Central memory CD8-positive, alpha-beta T cell (primary cell): ENCODE measurements at regions not wholly inside any gene's neighbourhood (a gene's known extent, or its start where the extent isn't known, plus 50 kb on each side); places are given as distances from the start of the nearest gene placed in this dataset.

ENCODE experiments used
- ATAC-seq: fragments of 150-1000 bp; cut with Tn5 transposase; replicated peaks from 2 replicates; pipeline ENCODE4 v1.10.0; 2022; ENCODE audit warnings: mild to moderate bottlenecking, moderate FRiP score, moderate number of reproducible peaks; ENCODE audit not compliant: poor library complexity, severe bottlenecking; ENCODE audit errors: extremely low read depth
- DNase-seq, 2 donors: peaks; one replicate each; pipeline ENCODE4 v3.0.0; 2021; ENCODE audit warnings: low spot score in 2 of 2
- H3K27ac Mint-ChIP-seq: one replicate; pipeline ENCODE4 v1.8.0; 2022; ENCODE audit warnings: low read depth, mild to moderate bottlenecking, moderate library complexity, mixed read lengths
- H3K27me3 Mint-ChIP-seq: one replicate; pipeline ENCODE4 v1.8.0; 2022; ENCODE audit warnings: mixed read lengths
- H3K36me3 Mint-ChIP-seq: one replicate; pipeline ENCODE4 v1.8.0; 2022; ENCODE audit warnings: mild to moderate bottlenecking, moderate library complexity, mixed read lengths; ENCODE audit not compliant: insufficient read depth
- H3K4me1 Mint-ChIP-seq: one replicate; pipeline ENCODE4 v1.8.0; 2022; ENCODE audit warnings: mixed read lengths
- H3K4me3 Mint-ChIP-seq: one replicate; pipeline ENCODE4 v1.8.0; 2022; ENCODE audit warnings: mild to moderate bottlenecking, moderate library complexity, mixed read lengths
- H3K9me3 Mint-ChIP-seq: one replicate; pipeline ENCODE4 v1.8.0; 2022; ENCODE audit warnings: mixed read lengths

- H3K36me3 Mint-ChIP-seq, result peaks cover 2% of the 10 kb centered on the region
- no peak for ATAC-seq
- H3K9me3 Mint-ChIP-seq, result peaks cover 5% of the 10 kb centered on the region
- no peaks in the 10 kb centered on the region for H3K4me1 Mint-ChIP-seq
- H3K27ac Mint-ChIP-seq, result no peak overlapping the region
- H3K4me3 Mint-ChIP-seq, result no peak overlapping the region
- H3K27me3 Mint-ChIP-seq, result no peaks in the 10 kb centered on the region
- DNase-seq, result no peak
Observed at GRCh38 chr9:82492274-82492673, 503.7 kb downstream of the SPATA31D1 start.

- Mint-ChIP-seq H3K36me3 (peaks cover 2% of the 10 kb centered on the region), H3K4me3 (no peak overlapping the region), H3K9me3 (peaks cover 5% of the 10 kb centered on the region), H3K27me3 (no peaks in the 10 kb centered on the region), H3K4me1 (no peaks in the 10 kb centered on the region), H3K27ac (no peak overlapping the region)
- DNase-seq, result no peak
- ATAC-seq, result no peak
Observed at GRCh38 chr9:82495884-82496777, 507.6 kb downstream of the SPATA31D1 start.

- H3K4me1 Mint-ChIP-seq, result no peaks in the 10 kb centered on the region
- no peaks in the 10 kb centered on the region for H3K27me3 Mint-ChIP-seq
- H3K36me3 Mint-ChIP-seq, result peaks cover 2% of the 10 kb centered on the region
- H3K9me3 Mint-ChIP-seq, result peaks cover 5% of the 10 kb centered on the region
- H3K4me3 Mint-ChIP-seq, result no peak overlapping the region
- no peak overlapping the region for H3K27ac Mint-ChIP-seq
- DNase-seq (no peak), ATAC-seq (no peak)
Observed at GRCh38 chr9:82498541-82499317, 510.2 kb downstream of the SPATA31D1 start.

- Mint-ChIP-seq H3K9me3 (peaks cover 6% of the 10 kb centered on the region), H3K4me1 (no peaks in the 10 kb centered on the region), H3K4me3 (no peak overlapping the region), H3K27ac (no peak overlapping the region), H3K36me3 (peaks cover 2% of the 10 kb centered on the region), H3K27me3 (no peaks in the 10 kb centered on the region)
- DNase-seq, result no peak
- no peak for ATAC-seq
Observed at GRCh38 chr9:82499337-82499736, 510.8 kb downstream of the SPATA31D1 start.

GRCh38 chr9:82504620-82505019 lies 516.0 kb downstream of the SPATA31D1 start:
- Mint-ChIP-seq H3K4me1 (no peaks in the 10 kb centered on the region), H3K27ac (no peak overlapping the region), H3K4me3 (no peak overlapping the region), H3K9me3 (peaks cover 33% of the 10 kb centered on the region), H3K36me3 (no peaks in the 10 kb centered on the region), H3K27me3 (no peaks in the 10 kb centered on the region)
- no peak for DNase-seq
- ATAC-seq, result no peak

GRCh38 chr9:82511626-82512025 lies 523.1 kb downstream of the SPATA31D1 start:
- no peak overlapping the region for H3K27ac Mint-ChIP-seq
- H3K36me3 Mint-ChIP-seq, result no peaks in the 10 kb centered on the region
- H3K9me3 Mint-ChIP-seq, result peaks cover 38% of the 10 kb centered on the region
- H3K4me1 Mint-ChIP-seq, result no peaks in the 10 kb centered on the region
- no peaks in the 10 kb centered on the region for H3K27me3 Mint-ChIP-seq
- DNase-seq, result no peak
- ATAC-seq, result no peak
- no peak overlapping the region for H3K4me3 Mint-ChIP-seq

GRCh38 chr9:82512728-82513127 lies 524.2 kb downstream of the SPATA31D1 start:
- Mint-ChIP-seq H3K9me3 (peaks cover 32% of the 10 kb centered on the region), H3K4me3 (no peak overlapping the region), H3K4me1 (no peaks in the 10 kb centered on the region), H3K27ac (no peak overlapping the region), H3K27me3 (no peaks in the 10 kb centered on the region), H3K36me3 (no peaks in the 10 kb centered on the region)
- DNase-seq (no peak), ATAC-seq (no peak)

GRCh38 chr9:82513242-82513751 lies 524.7 kb downstream of the SPATA31D1 start:
- no peak for DNase-seq
- peaks cover 30% of the 10 kb centered on the region for H3K9me3 Mint-ChIP-seq
- no peak for ATAC-seq
- no peaks in the 10 kb centered on the region for H3K4me1 Mint-ChIP-seq
- H3K4me3 Mint-ChIP-seq, result no peak overlapping the region
- no peaks in the 10 kb centered on the region for H3K27me3 Mint-ChIP-seq
- H3K27ac Mint-ChIP-seq, result no peak overlapping the region
- H3K36me3 Mint-ChIP-seq, result no peaks in the 10 kb centered on the region

- ATAC-seq (no peak), DNase-seq (no peak)
- no peaks in the 10 kb centered on the region for H3K27me3 Mint-ChIP-seq
- H3K4me3 Mint-ChIP-seq, result no peak overlapping the region
- no peaks in the 10 kb centered on the region for H3K4me1 Mint-ChIP-seq
- no peaks in the 10 kb centered on the region for H3K36me3 Mint-ChIP-seq
- no peak overlapping the region for H3K27ac Mint-ChIP-seq
- peaks cover 24% of the 10 kb centered on the region for H3K9me3 Mint-ChIP-seq
Observed at GRCh38 chr9:82513976-82514735, 525.6 kb downstream of the SPATA31D1 start.

GRCh38 chr9:82518868-82519267 lies 530.3 kb downstream of the SPATA31D1 start:
- Mint-ChIP-seq H3K4me3 (no peak overlapping the region), H3K27me3 (no peaks in the 10 kb centered on the region), H3K9me3 (peaks cover 30% of the 10 kb centered on the region), H3K36me3 (no peaks in the 10 kb centered on the region), H3K4me1 (no peaks in the 10 kb centered on the region), H3K27ac (no peak overlapping the region)
- ATAC-seq, result no peak
- no peak for DNase-seq

GRCh38 chr9:82519332-82519731 lies 530.8 kb downstream of the SPATA31D1 start:
- DNase-seq, result no peak
- Mint-ChIP-seq H3K27ac (no peak overlapping the region), H3K4me1 (no peaks in the 10 kb centered on the region), H3K9me3 (peaks cover 34% of the 10 kb centered on the region), H3K36me3 (no peaks in the 10 kb centered on the region), H3K4me3 (no peak overlapping the region), H3K27me3 (no peaks in the 10 kb centered on the region)
- no peak for ATAC-seq

- Mint-ChIP-seq H3K4me1 (no peaks in the 10 kb centered on the region), H3K9me3 (peaks cover 28% of the 10 kb centered on the region), H3K27ac (no peak overlapping the region), H3K27me3 (no peaks in the 10 kb centered on the region), H3K36me3 (no peaks in the 10 kb centered on the region), H3K4me3 (no peak overlapping the region)
- no peak for DNase-seq
- no peak for ATAC-seq
Observed at GRCh38 chr9:82524407-82524806, 535.8 kb downstream of the SPATA31D1 start.
